ENCODE measurements at regions not wholly inside any gene's neighbourhood (a gene's known extent, or its start where the extent isn't known, plus 50 kb on each side); places are given as distances from the start of the nearest gene placed in this dataset.

DNA sequence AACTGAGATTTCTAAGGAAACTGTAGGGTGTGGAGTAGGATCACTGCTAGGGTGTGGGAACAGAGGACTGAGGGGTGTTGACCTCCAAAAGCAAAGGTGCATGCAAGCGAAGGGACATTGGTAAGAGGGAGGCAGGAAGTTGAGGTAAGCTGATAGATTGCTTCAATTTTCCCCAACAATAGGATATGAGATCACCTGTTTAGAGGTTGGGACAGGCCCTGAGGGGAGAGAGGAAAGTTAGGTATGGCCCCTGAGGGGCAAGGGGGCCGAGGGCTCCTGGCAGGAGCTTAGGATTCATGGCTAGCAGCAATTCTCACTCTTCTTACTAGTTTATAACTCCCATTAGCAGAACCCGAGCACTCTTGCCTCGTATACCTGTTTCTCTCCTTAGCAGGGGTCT, 106.8 kb upstream of the RPS6KA2 start:
- Histone ChIP-seq H3K27me3 (ENCODE audit: control insufficient read depth, insufficient read depth, low read length, poor library complexity, severe bottlenecking) (no peaks in the 10 kb centered on the region), H3K9me3 (ENCODE audit: control insufficient read depth, low read length) (no peaks in the 10 kb centered on the region), H3K4me3 (ENCODE audit: insufficient read depth, low read depth, low read length) (no peak overlapping the region), H3K27ac (ENCODE audit: insufficient read depth, low read depth, low read length, poor library complexity, severe bottlenecking) (no peak overlapping the region), H3K36me3 (ENCODE audit: control insufficient read depth, insufficient read depth, low read length) (no peaks in the 10 kb centered on the region), H3K4me1 (ENCODE audit: control insufficient read depth, insufficient read depth, low read length) (peaks cover 3% of the 10 kb centered on the region)
- 83 to 89% methylated on average over 4 of the region's 4 CpGs for WGBS, 2 experiments

DNA sequence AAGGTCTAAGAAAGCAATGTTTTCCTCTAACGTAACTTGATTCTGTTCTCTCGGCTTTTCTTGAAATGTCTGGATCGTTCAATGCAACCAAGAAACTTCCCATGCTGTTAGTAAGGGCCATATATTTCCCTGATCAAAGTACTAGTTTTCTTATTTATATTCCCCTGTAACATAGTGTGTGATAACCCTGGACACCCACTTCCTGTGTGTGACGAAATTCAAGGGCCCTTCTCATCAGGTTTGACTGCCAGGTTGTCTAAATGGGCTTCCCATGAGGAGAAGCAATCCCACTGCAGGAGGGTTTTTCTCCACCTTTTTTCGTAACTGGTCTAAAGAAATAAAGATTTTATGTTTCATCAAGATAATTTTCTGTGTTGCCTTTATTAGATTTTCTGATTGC, 102.6 kb upstream of the RPS6KA2 start:
- Histone ChIP-seq H3K27ac (ENCODE audit: insufficient read depth, low read depth, low read length, poor library complexity, severe bottlenecking) (no peak overlapping the region), H3K4me1 (ENCODE audit: control insufficient read depth, insufficient read depth, low read length) (peaks cover 4% of the 10 kb centered on the region), H3K4me3 (ENCODE audit: insufficient read depth, low read depth, low read length) (no peak overlapping the region), H3K9me3 (ENCODE audit: control insufficient read depth, low read length) (no peaks in the 10 kb centered on the region), H3K27me3 (ENCODE audit: control insufficient read depth, insufficient read depth, low read length, poor library complexity, severe bottlenecking) (no peaks in the 10 kb centered on the region), H3K36me3 (ENCODE audit: control insufficient read depth, insufficient read depth, low read length) (no peaks in the 10 kb centered on the region)
- 94 to 96% methylated on average over 5 of the region's 5 CpGs for WGBS, 2 experiments

DNA sequence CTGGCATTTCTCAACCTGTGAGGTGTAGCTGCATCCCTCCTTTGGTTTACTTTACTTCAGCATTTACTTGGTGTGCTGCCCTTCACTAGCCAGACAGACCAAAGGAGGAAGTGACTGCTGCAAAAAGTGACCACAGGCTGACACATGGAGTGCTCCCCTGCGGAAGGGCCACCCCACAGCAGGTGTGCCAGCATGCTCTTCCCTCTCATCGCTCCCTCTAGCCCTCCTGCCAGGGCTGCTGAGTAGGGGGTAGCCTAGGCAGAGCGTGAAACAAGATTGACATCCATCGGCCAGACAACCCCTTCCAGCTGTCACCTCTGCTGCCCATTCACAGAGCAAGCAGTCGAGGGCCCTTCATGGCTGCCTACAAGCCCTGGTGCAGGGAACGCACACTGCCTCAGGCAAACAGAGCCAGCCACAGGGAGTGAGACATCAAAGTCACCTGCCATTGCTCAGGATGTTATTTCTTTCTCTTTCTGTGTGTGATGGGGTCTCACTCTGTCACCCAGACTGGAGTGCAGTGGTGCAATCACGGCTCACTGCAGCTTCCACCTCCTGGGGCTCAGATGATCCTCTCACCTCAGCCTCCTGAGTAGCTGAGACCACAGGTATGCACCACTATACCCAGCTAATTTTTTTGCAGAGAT, 102.0 kb upstream of the RPS6KA2 start:
- WGBS, 2 experiments: 68% methylated on average over 7 of the region's 7 CpGs
- H3K4me1 ChIP-seq (ENCODE audit: control insufficient read depth, insufficient read depth, low read length): peaks cover 4% of the 10 kb centered on the region
- no peaks in the 10 kb centered on the region for H3K9me3 ChIP-seq (ENCODE audit: control insufficient read depth, low read length)
- H3K27me3 ChIP-seq (ENCODE audit: control insufficient read depth, insufficient read depth, low read length, poor library complexity, severe bottlenecking): no peaks in the 10 kb centered on the region
- H3K27ac ChIP-seq (ENCODE audit: insufficient read depth, low read depth, low read length, poor library complexity, severe bottlenecking): no peak overlapping the region
- no peak overlapping the region for H3K4me3 ChIP-seq (ENCODE audit: insufficient read depth, low read depth, low read length)
- H3K36me3 ChIP-seq (ENCODE audit: control insufficient read depth, insufficient read depth, low read length): no peaks in the 10 kb centered on the region

DNA sequence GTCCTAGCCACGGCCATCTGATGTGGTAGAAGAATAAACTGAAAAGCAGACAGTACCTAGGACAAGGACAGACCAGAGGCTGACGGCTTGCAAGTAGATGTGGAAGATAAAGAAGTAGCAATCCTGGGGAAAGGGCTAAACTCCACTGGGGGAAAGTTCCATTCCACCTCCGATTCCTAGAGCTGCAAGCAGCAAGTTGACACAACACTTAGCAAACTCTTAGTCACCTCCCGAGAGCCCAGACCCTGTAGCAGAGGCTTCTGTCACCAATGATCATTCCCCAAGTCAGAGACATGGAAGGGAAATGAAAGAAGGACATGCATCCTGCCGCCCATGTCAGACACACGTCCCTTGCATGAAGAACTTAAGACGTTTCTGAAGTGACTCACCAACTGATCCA, 99.2 kb upstream of the RPS6KA2 start:
- peaks cover 4% of the 10 kb centered on the region for H3K4me1 ChIP-seq (ENCODE audit: control insufficient read depth, insufficient read depth, low read length)
- 91 to 93% methylated on average over 7 of the region's 7 CpGs for WGBS, 2 experiments
- no peaks in the 10 kb centered on the region for H3K9me3 ChIP-seq (ENCODE audit: control insufficient read depth, low read length)
- H3K27ac ChIP-seq (ENCODE audit: insufficient read depth, low read depth, low read length, poor library complexity, severe bottlenecking): no peak overlapping the region
- H3K27me3 ChIP-seq (ENCODE audit: control insufficient read depth, insufficient read depth, low read length, poor library complexity, severe bottlenecking): no peaks in the 10 kb centered on the region
- H3K36me3 ChIP-seq (ENCODE audit: control insufficient read depth, insufficient read depth, low read length): no peaks in the 10 kb centered on the region
- no peak overlapping the region for H3K4me3 ChIP-seq (ENCODE audit: insufficient read depth, low read depth, low read length)

DNA sequence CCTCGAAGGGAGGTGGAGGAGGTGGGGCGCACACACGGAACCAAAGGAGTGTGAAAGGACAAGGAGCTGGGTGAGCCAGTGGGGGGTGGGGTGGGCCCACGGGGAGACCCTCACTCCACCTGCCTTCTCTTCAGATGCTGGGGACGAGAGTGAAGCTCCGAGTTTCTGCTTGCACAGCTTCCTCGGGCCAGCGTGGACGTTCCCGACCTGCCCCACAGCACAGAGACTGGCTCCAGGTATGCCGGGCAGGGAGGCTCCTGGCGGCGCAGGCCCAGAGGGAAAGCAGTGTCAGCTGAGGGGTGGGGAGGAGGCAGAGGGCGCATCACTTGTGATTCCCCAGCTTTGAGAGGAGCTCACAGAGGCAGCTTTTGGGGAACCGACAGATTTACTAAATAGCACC, 98.5 kb upstream of the RPS6KA2 start:
- Histone ChIP-seq H3K36me3 (ENCODE audit: control insufficient read depth, insufficient read depth, low read length) (no peaks in the 10 kb centered on the region), H3K27me3 (ENCODE audit: control insufficient read depth, insufficient read depth, low read length, poor library complexity, severe bottlenecking) (no peaks in the 10 kb centered on the region), H3K27ac (ENCODE audit: insufficient read depth, low read depth, low read length, poor library complexity, severe bottlenecking) (no peak overlapping the region), H3K9me3 (ENCODE audit: control insufficient read depth, low read length) (no peaks in the 10 kb centered on the region), H3K4me1 (ENCODE audit: control insufficient read depth, insufficient read depth, low read length) (peaks cover 4% of the 10 kb centered on the region), H3K4me3 (ENCODE audit: insufficient read depth, low read depth, low read length) (no peak overlapping the region)
- WGBS, 2 experiments: 94% methylated on average over 15 of the region's 15 CpGs

DNA sequence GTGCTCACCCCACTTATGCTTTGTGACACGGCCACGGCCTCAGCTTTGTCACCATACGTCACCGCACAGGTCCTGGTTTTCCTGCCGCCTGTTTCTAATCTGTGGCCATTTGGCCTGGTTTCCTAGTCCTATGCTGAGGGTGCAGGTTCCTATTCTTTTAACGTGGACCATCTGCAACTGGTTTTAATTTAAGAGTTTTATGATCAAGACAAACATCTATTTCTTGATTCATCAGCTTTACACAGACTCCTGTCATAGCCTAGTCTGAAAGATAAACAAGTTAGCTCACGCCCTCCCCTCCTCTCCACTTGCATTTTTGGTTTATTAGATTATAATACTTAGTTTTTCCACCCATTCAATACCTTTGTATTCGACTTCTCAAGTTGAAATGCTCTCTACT, 97.5 kb upstream of the RPS6KA2 start:
- no peaks in the 10 kb centered on the region for H3K27me3 ChIP-seq (ENCODE audit: control insufficient read depth, insufficient read depth, low read length, poor library complexity, severe bottlenecking)
- no peak overlapping the region for H3K4me3 ChIP-seq (ENCODE audit: insufficient read depth, low read depth, low read length)
- H3K27ac ChIP-seq (ENCODE audit: insufficient read depth, low read depth, low read length, poor library complexity, severe bottlenecking): no peak overlapping the region
- H3K9me3 ChIP-seq (ENCODE audit: control insufficient read depth, low read length): no peaks in the 10 kb centered on the region
- H3K36me3 ChIP-seq (ENCODE audit: control insufficient read depth, insufficient read depth, low read length): no peaks in the 10 kb centered on the region
- WGBS, 2 experiments: 92 to 94% methylated on average over 7 to 8 of the region's 8 CpGs
- peaks cover 4% of the 10 kb centered on the region for H3K4me1 ChIP-seq (ENCODE audit: control insufficient read depth, insufficient read depth, low read length)

DNA sequence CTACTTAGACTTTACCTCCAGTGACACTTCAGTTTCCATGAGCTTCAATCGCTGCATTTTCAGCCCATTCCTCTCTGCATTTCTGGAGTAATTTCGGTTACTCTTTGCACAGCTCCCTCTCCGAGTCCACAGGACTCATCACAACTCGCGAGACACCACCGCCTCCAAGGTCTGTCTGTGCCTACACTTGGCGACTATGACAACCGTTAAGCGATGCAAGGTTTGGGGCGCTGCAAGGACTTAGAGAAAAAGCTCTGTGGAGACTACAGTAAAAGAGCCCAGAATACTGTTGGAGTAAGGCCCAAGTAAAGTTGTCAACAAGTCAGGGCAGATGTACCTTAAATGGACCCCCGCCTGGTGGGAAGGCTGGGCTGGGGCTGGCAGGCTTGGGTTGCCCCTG, 95.7 kb upstream of the RPS6KA2 start:
- 95 to 96% methylated on average over 11 of the region's 11 CpGs for WGBS, 2 experiments

DNA sequence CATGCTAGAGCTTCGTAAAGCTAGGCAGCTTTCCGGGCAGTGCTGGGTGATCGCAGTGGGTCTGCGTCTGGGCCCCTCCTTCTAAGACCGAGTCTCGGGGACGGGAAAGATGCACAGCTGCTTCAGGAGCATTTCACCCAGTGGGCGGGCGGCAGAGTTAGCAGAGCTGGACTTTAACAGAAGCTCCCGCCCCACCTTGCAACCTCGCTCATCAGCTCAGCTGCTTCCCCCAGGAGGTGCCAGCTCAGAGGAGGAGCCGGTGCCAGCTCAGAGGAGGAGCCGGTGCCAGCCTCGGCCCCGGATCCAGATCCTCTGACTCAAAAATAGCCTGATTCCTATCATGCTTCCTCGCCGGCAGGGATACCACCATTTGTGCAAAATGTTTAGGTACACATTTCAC, 94.5 kb upstream of the RPS6KA2 start:
- 88% methylated on average over 17 of the region's 17 CpGs for WGBS, 2 experiments
- Histone ChIP-seq H3K9me3 (ENCODE audit: control insufficient read depth, low read length) (no peaks in the 10 kb centered on the region), H3K4me3 (ENCODE audit: insufficient read depth, low read depth, low read length) (no peak overlapping the region), H3K27me3 (ENCODE audit: control insufficient read depth, insufficient read depth, low read length, poor library complexity, severe bottlenecking) (no peaks in the 10 kb centered on the region), H3K36me3 (ENCODE audit: control insufficient read depth, insufficient read depth, low read length) (no peaks in the 10 kb centered on the region), H3K27ac (ENCODE audit: insufficient read depth, low read depth, low read length, poor library complexity, severe bottlenecking) (no peak overlapping the region), H3K4me1 (ENCODE audit: control insufficient read depth, insufficient read depth, low read length) (no peaks in the 10 kb centered on the region)

More for the DNA sequence above, 95.7 kb upstream of the RPS6KA2 start:
- no peaks in the 10 kb centered on the region for H3K4me1 ChIP-seq (ENCODE audit: control insufficient read depth, insufficient read depth, low read length)
- no peak overlapping the region for H3K27ac ChIP-seq (ENCODE audit: insufficient read depth, low read depth, low read length, poor library complexity, severe bottlenecking)
- no peak overlapping the region for H3K4me3 ChIP-seq (ENCODE audit: insufficient read depth, low read depth, low read length)
- no peaks in the 10 kb centered on the region for H3K9me3 ChIP-seq (ENCODE audit: control insufficient read depth, low read length)
- no peaks in the 10 kb centered on the region for H3K36me3 ChIP-seq (ENCODE audit: control insufficient read depth, insufficient read depth, low read length)
- no peaks in the 10 kb centered on the region for H3K27me3 ChIP-seq (ENCODE audit: control insufficient read depth, insufficient read depth, low read length, poor library complexity, severe bottlenecking)

DNA sequence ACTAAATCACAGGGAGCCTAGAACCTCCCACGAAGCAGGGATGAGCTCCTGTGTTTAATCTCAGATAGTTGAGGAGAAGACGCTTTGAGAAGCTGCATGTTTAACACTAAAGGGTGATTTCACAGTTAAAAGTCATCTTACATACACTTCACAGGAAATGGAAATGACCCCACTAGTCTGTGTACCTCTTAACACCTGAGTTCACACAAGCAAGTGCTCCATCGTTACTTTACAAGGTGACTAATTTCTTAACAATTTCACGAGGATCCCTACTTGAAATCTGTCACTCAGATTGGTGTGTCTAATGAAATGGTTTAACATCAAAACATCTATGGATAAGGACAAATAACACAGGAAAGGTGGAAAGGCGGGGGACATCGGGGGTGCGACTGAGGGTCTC, 93.8 kb upstream of the RPS6KA2 start:
- Histone ChIP-seq H3K27ac (ENCODE audit: insufficient read depth, low read depth, low read length, poor library complexity, severe bottlenecking) (no peak overlapping the region), H3K36me3 (ENCODE audit: control insufficient read depth, insufficient read depth, low read length) (no peaks in the 10 kb centered on the region), H3K27me3 (ENCODE audit: control insufficient read depth, insufficient read depth, low read length, poor library complexity, severe bottlenecking) (no peaks in the 10 kb centered on the region), H3K4me3 (ENCODE audit: insufficient read depth, low read depth, low read length) (no peak overlapping the region), H3K9me3 (ENCODE audit: control insufficient read depth, low read length) (no peaks in the 10 kb centered on the region), H3K4me1 (ENCODE audit: control insufficient read depth, insufficient read depth, low read length) (no peaks in the 10 kb centered on the region)
- WGBS, 2 experiments: 92 to 96% methylated on average over 7 of the region's 7 CpGs

DNA sequence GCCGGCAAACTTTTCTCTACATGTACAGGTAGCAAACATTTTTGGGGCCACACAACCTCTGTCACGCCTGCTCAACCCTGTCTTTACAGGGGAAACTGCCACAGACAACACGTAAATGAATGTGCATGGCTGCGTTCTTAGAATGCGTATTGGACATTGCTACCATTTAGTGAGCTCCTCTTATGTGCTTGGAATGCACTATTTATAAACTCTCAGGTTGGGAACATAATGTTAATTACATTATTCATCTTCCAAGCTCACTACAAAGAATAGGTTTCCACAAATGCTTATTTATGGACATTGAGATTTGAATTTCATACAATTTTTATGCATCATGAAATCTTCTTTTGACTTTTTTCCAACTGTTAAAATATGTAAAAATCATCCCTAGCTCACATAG, 92.0 kb upstream of the RPS6KA2 start:
- Histone ChIP-seq H3K4me1 (ENCODE audit: control insufficient read depth, insufficient read depth, low read length) (no peaks in the 10 kb centered on the region), H3K27ac (ENCODE audit: insufficient read depth, low read depth, low read length, poor library complexity, severe bottlenecking) (no peak overlapping the region), H3K4me3 (ENCODE audit: insufficient read depth, low read depth, low read length) (no peak overlapping the region), H3K27me3 (ENCODE audit: control insufficient read depth, insufficient read depth, low read length, poor library complexity, severe bottlenecking) (no peaks in the 10 kb centered on the region), H3K36me3 (ENCODE audit: control insufficient read depth, insufficient read depth, low read length) (no peaks in the 10 kb centered on the region), H3K9me3 (ENCODE audit: control insufficient read depth, low read length) (no peaks in the 10 kb centered on the region)
- 96% methylated on average over 5 of the region's 5 CpGs for WGBS, 2 experiments

DNA sequence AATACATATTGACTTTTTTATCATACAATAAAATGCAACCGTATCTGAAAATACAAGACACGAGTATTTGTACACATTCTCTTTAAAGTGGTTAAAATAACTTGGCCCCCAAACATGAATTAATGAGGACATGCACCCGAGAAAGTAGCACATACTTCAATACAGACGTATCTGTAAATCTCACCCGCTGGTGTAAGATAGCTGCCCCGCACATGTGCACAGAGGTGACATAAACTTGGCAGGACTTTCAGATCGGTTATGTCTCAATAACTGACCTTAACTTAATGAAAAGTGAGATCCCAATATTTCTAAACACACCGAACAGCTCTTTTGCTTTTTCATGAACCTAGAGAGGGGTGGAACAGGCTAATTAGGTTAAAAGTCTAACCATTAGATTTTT, 91.5 kb upstream of the RPS6KA2 start:
- 88% methylated on average over 7 to 8 of the region's 8 CpGs for WGBS, 2 experiments
- Histone ChIP-seq H3K27me3 (ENCODE audit: control insufficient read depth, insufficient read depth, low read length, poor library complexity, severe bottlenecking) (no peaks in the 10 kb centered on the region), H3K4me3 (ENCODE audit: insufficient read depth, low read depth, low read length) (no peak overlapping the region), H3K36me3 (ENCODE audit: control insufficient read depth, insufficient read depth, low read length) (no peaks in the 10 kb centered on the region), H3K9me3 (ENCODE audit: control insufficient read depth, low read length) (no peaks in the 10 kb centered on the region), H3K27ac (ENCODE audit: insufficient read depth, low read depth, low read length, poor library complexity, severe bottlenecking) (no peak overlapping the region), H3K4me1 (ENCODE audit: control insufficient read depth, insufficient read depth, low read length) (no peaks in the 10 kb centered on the region)

All from ectodermal cell (in vitro differentiated cells).